ENCODE measurements at regions not wholly inside any gene's neighbourhood (a gene's known extent, or its start where the extent isn't known, plus 50 kb on each side); places are given as distances from the start of the nearest gene placed in this dataset.

- DNase-seq (ENCODE audit: low read depth in 2 of 3, low spot score in 2 of 3): no peak
These were observed 401.0 kb upstream of the EEF2KMT start for GRCh38 chr16:5498562-5498961.

- no peak for DNase-seq (ENCODE audit: low read depth in 2 of 3, low spot score in 2 of 3)
These were observed 398.4 kb upstream of the EEF2KMT start for GRCh38 chr16:5496013-5496412.

GRCh38 chr16:5490499-5490898 is 392.9 kb upstream of the EEF2KMT start:
- DNase-seq (ENCODE audit: low read depth in 2 of 3, low spot score in 2 of 3): peak in 2 of 3 donors; percentile 12 to 27

GRCh38 chr16:5488581-5488980 is 391.0 kb upstream of the EEF2KMT start:
- no peak for DNase-seq (ENCODE audit: low read depth in 2 of 3, low spot score in 2 of 3)

- DNase-seq (ENCODE audit: low read depth in 2 of 3, low spot score in 2 of 3): no peak
These were observed 390.1 kb upstream of the EEF2KMT start for GRCh38 chr16:5487728-5488127.

- no peak for DNase-seq (ENCODE audit: low read depth in 2 of 3, low spot score in 2 of 3)
These were observed 384.7 kb upstream of the EEF2KMT start for GRCh38 chr16:5482256-5482655.

GRCh38 chr16:5480431-5481195 is 383.0 kb upstream of the EEF2KMT start:
- no peak for DNase-seq (ENCODE audit: low read depth in 2 of 3, low spot score in 2 of 3)

GRCh38 chr16:5479926-5480325 is 382.3 kb upstream of the EEF2KMT start:
- no peak for DNase-seq (ENCODE audit: low read depth in 2 of 3, low spot score in 2 of 3)

- no peak for DNase-seq (ENCODE audit: low read depth in 2 of 3, low spot score in 2 of 3)
These were observed 380.4 kb upstream of the EEF2KMT start for GRCh38 chr16:5478036-5478435.

- no peak for DNase-seq (ENCODE audit: low read depth in 2 of 3, low spot score in 2 of 3)
These were observed 379.7 kb upstream of the EEF2KMT start for GRCh38 chr16:5477251-5477650.

- no peak for DNase-seq (ENCODE audit: low read depth in 2 of 3, low spot score in 2 of 3)
These were observed 375.0 kb upstream of the EEF2KMT start for GRCh38 chr16:5472552-5472951.

- DNase-seq (ENCODE audit: low read depth in 2 of 3, low spot score in 2 of 3): no peak
These were observed 370.9 kb upstream of the EEF2KMT start for GRCh38 chr16:5468488-5468887.

GRCh38 chr16:5467552-5467951 is 370.0 kb upstream of the EEF2KMT start:
- no peak for DNase-seq (ENCODE audit: low read depth in 2 of 3, low spot score in 2 of 3)

GRCh38 chr16:5466551-5466950 is 369.0 kb upstream of the EEF2KMT start:
- no peak for DNase-seq (ENCODE audit: low read depth in 2 of 3, low spot score in 2 of 3)

GRCh38 chr16:5465714-5466113 is 368.1 kb upstream of the EEF2KMT start:
- DNase-seq (ENCODE audit: low read depth in 2 of 3, low spot score in 2 of 3): no peak

GRCh38 chr16:5463820-5464219 is 366.2 kb upstream of the EEF2KMT start:
- DNase-seq (ENCODE audit: low read depth in 2 of 3, low spot score in 2 of 3): no peak

GRCh38 chr16:5461574-5461973 is 364.0 kb upstream of the EEF2KMT start:
- no peak for DNase-seq (ENCODE audit: low read depth in 2 of 3, low spot score in 2 of 3)

GRCh38 chr16:5461141-5461540 is 363.5 kb upstream of the EEF2KMT start:
- no peak for DNase-seq (ENCODE audit: low read depth in 2 of 3, low spot score in 2 of 3)

- DNase-seq (ENCODE audit: low read depth in 2 of 3, low spot score in 2 of 3): no peak
These were observed 363.1 kb upstream of the EEF2KMT start for GRCh38 chr16:5460701-5461100.

GRCh38 chr16:5459863-5460262 is 362.3 kb upstream of the EEF2KMT start:
- DNase-seq (ENCODE audit: low read depth in 2 of 3, low spot score in 2 of 3): no peak

- no peak for DNase-seq (ENCODE audit: low read depth in 2 of 3, low spot score in 2 of 3)
These were observed 357.5 kb upstream of the EEF2KMT start for GRCh38 chr16:5455110-5455509.

- DNase-seq (ENCODE audit: low read depth in 2 of 3, low spot score in 2 of 3): no peak
These were observed 356.8 kb upstream of the EEF2KMT start for GRCh38 chr16:5454349-5454748.

GRCh38 chr16:5451641-5452040 is 354.0 kb upstream of the EEF2KMT start:
- DNase-seq (ENCODE audit: low read depth in 2 of 3, low spot score in 2 of 3): no peak
